ENCODE measurements at regions not wholly inside any gene's neighbourhood (a gene's known extent, or its start where the extent isn't known, plus 50 kb on each side); places are given as distances from the start of the nearest gene placed in this dataset.

DNA sequence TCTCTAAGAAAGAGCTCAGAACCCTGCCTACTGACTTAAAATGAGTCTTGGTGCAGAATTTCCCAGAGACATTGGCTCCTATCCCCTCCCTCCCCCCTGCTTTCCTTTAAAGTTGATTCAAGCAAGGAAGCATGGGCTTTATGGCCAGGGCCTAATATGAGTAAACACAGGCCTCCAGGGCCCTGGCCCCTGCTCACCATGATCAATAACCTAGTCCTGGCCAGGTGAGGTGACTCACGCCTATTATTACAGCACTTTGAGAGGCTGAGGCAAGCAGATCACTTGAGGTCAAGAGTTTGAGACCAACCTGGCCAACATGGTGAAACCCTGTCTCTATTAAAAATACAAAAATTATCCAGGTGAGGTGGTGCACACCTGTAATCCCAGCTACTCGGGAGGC is 165.1 kb upstream of the TMCC3 start:
- DNase-seq = no peak

DNA sequence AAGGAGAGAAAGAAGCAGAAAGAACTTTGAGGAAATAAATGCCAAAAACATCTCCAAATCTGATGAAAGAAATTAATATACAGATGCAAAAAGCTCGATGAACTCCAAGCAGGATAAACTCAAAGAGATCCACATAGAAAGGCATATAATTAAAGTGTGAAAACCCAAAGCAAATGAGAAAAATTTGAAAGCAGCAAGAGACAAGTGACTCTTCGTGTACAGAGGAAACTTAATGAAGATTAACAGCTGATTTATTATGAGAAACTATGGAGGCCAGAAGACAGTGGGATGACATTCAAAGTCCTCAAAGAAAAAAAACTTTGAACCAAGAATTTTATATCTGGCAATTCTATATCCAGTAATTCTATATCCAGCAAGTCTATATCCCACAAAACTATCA is 163.0 kb upstream of the TMCC3 start:
- no peak for DNase-seq

DNA sequence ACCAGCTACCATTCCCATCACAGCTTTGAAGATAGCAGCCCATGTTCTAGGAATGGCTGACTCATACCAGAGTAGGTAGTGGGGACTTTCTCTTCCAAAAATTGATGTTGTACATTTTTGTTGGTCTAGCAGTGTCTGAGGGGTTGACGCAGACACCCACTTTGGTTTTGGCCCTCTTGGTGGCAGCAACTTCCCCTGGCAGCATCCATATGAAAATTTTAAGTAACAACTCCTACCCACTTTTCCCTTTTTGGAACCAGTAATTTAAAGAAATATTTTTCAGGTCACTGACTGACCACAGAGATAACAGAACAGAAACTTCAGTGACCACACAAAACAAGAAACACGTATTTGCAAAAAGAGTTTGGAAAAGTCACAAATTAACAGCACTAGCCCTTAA is 162.0 kb upstream of the TMCC3 start:
- DNase-seq = no peak

GRCh38 chr12:94811611-94812010 is 161.3 kb upstream of the TMCC3 start:
- no peak for DNase-seq

DNA sequence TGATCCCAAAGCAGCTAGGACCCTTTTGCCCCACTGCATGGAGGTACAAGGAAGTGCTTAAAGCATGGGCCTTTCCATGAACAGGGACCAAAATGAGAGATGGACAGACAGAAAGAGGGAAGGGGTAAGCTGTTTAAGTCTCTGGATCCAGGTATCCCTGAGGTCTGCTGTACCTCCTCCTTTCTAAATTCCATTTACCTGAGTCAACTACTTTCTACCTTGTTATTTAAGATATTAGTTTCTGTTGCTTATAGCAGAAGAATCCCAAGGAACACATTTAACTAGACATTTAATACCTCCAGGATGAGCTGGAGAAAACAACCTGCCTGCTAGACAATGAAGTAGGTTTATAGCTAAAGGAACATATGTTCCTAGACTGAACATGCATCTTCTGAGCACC is 157.6 kb upstream of the TMCC3 start:
- no peak for DNase-seq

DNA sequence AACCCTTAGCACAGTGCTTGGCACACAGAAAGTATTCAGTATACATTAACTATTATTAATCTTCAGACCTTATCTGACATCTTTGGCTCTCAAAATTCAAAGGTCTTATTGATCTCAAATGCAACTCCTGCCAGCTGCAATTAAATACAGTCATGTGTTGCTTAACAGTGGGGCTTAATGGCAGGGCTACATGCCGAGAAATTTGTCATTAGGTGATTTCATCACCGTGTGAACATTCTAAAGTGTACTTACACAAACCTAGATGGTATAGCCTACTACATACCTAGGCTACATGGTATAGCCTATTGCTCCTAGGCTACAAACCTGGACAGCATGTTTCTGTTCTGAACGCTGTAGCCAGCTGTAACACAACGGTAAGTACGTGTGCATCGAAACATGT is 156.3 kb upstream of the TMCC3 start:
- no peak for DNase-seq

- DNase-seq = peak; percentile 90
Observed at GRCh38 chr12:94805749-94806529, 155.6 kb upstream of the TMCC3 start.

DNA sequence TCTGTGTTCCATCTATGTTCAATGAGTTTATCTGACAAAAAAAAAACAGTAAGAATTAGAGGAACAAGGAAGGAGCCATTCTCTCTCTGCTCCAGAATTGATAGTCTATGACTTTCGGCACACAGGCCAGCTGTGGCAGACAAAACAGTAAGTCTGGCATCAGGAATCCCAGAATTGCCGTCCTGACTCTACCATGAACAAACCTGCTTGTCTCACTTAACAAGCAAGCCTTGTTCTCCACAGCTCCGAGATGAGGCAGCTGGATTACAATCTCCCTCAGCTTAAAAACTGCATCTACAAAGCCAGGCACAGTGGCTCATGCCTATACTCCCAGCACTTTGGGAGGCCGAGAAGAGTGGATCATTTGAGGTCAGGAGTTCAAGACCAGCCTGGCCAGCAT is 153.6 kb upstream of the TMCC3 start:
- DNase-seq = no peak

DNA sequence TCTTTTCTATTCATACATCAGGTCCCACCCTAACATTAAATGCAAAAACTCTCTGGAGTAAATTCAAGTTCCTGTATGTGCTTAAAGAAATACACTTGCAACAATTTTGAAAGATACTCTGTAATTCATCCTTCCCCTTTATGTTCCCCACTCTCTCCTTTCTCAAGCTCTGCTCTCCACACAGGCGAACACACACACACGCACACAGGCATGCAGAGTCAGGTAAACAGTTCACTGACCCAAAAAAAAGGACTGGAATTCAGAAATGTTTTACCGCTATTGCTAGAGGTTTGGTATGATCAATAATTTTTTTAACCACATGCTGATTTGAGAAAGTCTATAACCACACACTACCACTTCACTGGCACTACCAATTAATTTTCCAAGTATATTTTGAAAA is 152.4 kb upstream of the TMCC3 start:
- no peak for DNase-seq

GRCh38 chr12:94801745-94802144 is 151.4 kb upstream of the TMCC3 start:
- no peak for DNase-seq

DNA sequence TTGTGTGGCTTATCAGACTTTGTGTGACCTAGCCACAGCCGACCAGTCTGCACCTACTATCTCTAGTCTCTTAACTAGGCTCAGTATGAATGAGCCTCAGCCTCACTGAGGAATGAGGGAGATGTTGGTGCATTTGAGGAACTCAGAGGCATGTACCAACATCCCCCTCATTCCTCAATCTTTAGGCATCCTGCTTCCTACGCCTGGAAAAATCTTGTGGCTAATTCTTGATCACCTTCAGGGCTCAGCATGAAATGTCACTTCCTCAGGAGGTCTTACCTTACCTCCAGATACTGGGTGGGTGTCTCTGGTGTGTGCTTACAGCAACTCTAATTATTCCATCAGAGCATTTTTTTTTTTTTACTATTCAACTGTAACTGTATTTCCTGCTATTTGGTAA is 148.8 kb upstream of the TMCC3 start:
- no peak for DNase-seq

GRCh38 chr12:94798113-94798512 is 147.8 kb upstream of the TMCC3 start:
- no peak for DNase-seq

DNA sequence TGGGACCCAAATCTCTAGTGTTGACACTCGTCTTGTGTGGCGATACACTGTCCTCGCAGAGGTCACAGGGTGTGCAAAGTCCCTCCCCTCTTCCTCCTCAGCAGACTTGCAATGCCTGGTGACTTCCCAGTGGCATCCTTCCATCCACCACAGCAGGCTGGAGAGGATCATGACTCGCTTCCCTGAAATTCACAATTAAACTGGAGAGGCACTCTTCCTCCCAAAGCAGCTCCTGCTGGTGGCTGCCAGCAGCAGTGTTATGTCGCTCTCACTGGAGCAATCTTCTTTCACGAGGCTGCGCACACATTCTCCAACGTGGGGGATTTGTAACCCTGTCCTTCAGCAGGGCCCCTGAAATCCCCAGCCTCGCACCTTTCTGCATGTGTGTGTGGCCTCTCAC is 145.2 kb upstream of the TMCC3 start:
- peak; percentile 93 for DNase-seq

GRCh38 chr12:94795044-94795443 is 144.7 kb upstream of the TMCC3 start:
- peak; percentile 5 for DNase-seq

- DNase-seq = peak; percentile 81
Observed at GRCh38 chr12:94793191-94793595, 142.8 kb upstream of the TMCC3 start.

- DNase-seq = peak; percentile 56
Observed at GRCh38 chr12:94792693-94793092, 142.3 kb upstream of the TMCC3 start.

GRCh38 chr12:94791933-94792332 is 141.6 kb upstream of the TMCC3 start:
- DNase-seq = no peak

DNA sequence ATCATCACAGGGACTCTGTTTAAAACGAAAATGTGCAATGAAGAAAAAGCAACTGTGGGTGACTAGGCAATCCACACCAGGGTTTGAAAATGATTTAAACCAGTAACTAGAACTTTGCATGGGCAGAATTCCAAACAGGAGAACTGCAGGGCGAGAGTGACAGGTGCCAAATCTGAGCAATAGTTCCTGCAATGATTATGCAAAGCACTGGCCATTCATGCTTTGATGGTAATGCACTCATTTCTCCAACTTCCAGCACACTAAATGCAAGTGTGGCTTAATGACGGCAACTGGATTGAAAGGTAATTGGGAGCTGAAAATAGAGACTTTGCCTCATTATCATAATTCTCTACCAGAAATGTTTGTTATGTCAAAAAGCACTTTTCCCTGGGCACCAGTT is 140.5 kb upstream of the TMCC3 start:
- DNase-seq = no peak

GRCh38 chr12:94790370-94790769 is 140.0 kb upstream of the TMCC3 start:
- DNase-seq = no peak

- no peak for DNase-seq
Observed at GRCh38 chr12:94789510-94790225, 139.3 kb upstream of the TMCC3 start.

DNA sequence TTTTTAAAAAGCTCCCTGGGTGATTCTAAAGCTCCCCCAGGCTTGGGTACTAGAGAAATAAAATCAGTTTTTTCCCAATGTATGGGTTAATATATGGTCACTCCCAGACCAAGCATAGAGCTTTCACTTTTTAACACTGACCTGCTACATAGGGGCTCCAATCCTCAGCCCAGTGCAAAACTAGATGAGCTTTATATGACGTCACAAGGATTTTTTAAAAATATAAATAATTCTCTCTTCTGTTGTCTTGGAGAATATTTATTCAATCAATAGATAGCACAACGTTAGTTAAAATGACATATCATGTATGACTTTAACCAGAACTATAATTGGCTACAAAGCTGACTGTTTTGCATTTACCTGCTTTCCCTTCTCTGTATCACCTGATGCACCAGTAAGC is 137.9 kb upstream of the TMCC3 start:
- DNase-seq = no peak

DNA sequence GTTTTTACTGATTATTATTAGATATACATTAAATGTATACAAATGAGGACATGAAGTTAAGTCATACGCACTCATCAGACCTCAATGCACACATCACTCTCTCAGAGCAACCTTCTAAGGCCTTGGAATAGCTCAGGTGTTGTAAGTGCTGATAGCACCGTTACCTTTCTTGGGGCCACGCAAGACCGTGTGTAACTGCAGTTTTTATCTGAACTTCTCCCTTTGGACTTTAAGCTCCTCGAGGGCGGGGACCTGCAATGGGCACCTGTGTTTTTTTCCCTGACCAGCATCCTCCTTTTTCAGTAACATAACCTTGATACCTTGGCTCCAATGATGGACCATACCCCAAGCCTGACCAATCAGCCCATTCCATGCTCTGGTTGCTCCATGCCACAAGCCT is 136.5 kb upstream of the TMCC3 start:
- no peak for DNase-seq

- peak; percentile 73 for DNase-seq
Observed at GRCh38 chr12:94783862-94784261, 133.5 kb upstream of the TMCC3 start.

DNA sequence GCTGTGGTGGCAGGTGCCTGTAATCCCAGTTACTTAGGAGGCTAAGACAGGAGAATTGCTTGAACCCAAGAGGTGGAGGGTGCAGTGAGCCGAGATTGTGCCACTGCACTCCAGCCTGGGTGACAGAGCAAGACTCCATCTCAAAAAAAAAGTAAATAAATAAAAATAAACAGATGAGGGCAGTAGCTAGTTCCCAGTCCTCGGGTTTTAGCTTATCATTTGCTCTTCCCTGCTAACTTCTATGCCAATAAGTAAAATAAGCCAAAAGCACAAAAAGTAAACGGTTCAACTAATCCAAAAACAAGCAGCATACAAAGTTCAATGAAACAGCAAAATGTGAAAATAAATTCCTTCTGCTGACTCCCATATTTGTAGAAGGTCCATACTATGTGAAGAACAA is 133.0 kb upstream of the TMCC3 start:
- DNase-seq = no peak

Data from fibroblast of skin of scalp (primary cell).